ENCODE measurements at regions not wholly inside any gene's neighbourhood (a gene's known extent, or its start where the extent isn't known, plus 50 kb on each side); places are given as distances from the start of the nearest gene placed in this dataset.

DNA sequence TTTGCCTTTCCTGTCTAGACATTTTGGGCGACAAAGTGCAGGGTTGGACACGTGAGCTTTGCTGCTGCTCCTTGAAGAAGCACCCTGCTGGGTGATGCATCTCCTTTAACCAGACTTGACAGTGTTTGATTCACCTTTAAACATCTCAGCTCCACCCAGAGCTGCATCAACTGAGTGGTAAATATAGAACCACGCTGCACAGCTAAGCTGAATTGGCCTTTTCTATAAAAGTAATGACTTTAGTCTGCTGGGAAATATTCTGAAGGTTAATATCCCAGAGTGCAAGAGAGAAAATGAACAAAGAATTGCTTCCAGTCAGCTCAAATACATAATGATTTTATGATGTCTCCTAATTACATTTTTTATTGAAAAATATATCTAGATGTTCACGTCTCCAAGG, 264.3 kb upstream of the ADCY2 start:
- no peak overlapping the region for H3K4me3 ChIP-seq (ENCODE audit: insufficient read depth, low read length, poor library complexity, severe bottlenecking)
- no peaks in the 10 kb centered on the region for H3F3A ChIP-seq (ENCODE audit: insufficient read depth)
- H3K9me2 ChIP-seq (replicated peaks; ENCODE audit: insufficient read depth, low read length) = no peaks in the 10 kb centered on the region
- no peak overlapping the region for H3K27ac ChIP-seq (ENCODE audit: low read depth, low read length)
- no peaks in the 10 kb centered on the region for H3K27me3 ChIP-seq (ENCODE audit: low read length)
- no peaks in the 10 kb centered on the region for H3K9me3 ChIP-seq (ENCODE audit: insufficient read depth, low read length)
- no peak overlapping the region for H3K4me2 ChIP-seq (ENCODE audit: low read depth, low read length, poor library complexity, severe bottlenecking)
- H4K20me1 ChIP-seq (ENCODE audit: low read depth, low read length) = no peaks in the 10 kb centered on the region
- H3K79me2 ChIP-seq (ENCODE audit: insufficient read depth, low read length) = no peaks in the 10 kb centered on the region
- TF ChIP-seq EZH2phosphoT487 (conservative IDR thresholded peaks at IDR 0.05; ENCODE audit: low read length) (no peak), CTCF (IDR thresholded peaks at IDR 0.05; ENCODE audit: insufficient read depth, low read length, poor library complexity, severe bottlenecking) (no peak)
- H2AFZ ChIP-seq (ENCODE audit: low read depth, low read length, severe bottlenecking) = no peak overlapping the region
- no peak overlapping the region for H3K9ac ChIP-seq (ENCODE audit: low read length)
- H3K36me3 ChIP-seq (ENCODE audit: low read length) = no peaks in the 10 kb centered on the region

GRCh38 chr5:7146886-7147285, 249.1 kb upstream of the ADCY2 start:
- Histone ChIP-seq H3K27ac (ENCODE audit: low read depth, low read length) (no peak overlapping the region), H3K4me2 (ENCODE audit: low read depth, low read length, poor library complexity, severe bottlenecking) (no peak overlapping the region), H3F3A (ENCODE audit: insufficient read depth) (no peaks in the 10 kb centered on the region), H3K27me3 (ENCODE audit: low read length) (no peaks in the 10 kb centered on the region), H2AFZ (ENCODE audit: low read depth, low read length, severe bottlenecking) (no peak overlapping the region), H3K9me2 (replicated peaks; ENCODE audit: insufficient read depth, low read length) (no peaks in the 10 kb centered on the region), H3K9me3 (ENCODE audit: insufficient read depth, low read length) (no peaks in the 10 kb centered on the region), H3K9ac (ENCODE audit: low read length) (no peak overlapping the region), H3K36me3 (ENCODE audit: low read length) (no peaks in the 10 kb centered on the region), H3K79me2 (ENCODE audit: insufficient read depth, low read length) (no peaks in the 10 kb centered on the region), H3K4me3 (ENCODE audit: insufficient read depth, low read length, poor library complexity, severe bottlenecking) (no peak overlapping the region), H4K20me1 (ENCODE audit: low read depth, low read length) (no peaks in the 10 kb centered on the region)
- no peak for TF ChIP-seq CTCF (IDR thresholded peaks at IDR 0.05; ENCODE audit: insufficient read depth, low read length, poor library complexity, severe bottlenecking)
- no peak for TF ChIP-seq EZH2phosphoT487 (conservative IDR thresholded peaks at IDR 0.05; ENCODE audit: low read length)

GRCh38 chr5:7157083-7157482, 238.9 kb upstream of the ADCY2 start:
- Histone ChIP-seq H3K9me2 (replicated peaks; ENCODE audit: insufficient read depth, low read length) (no peaks in the 10 kb centered on the region), H4K20me1 (ENCODE audit: low read depth, low read length) (no peaks in the 10 kb centered on the region), H3K27ac (ENCODE audit: low read depth, low read length) (no peak overlapping the region), H3K4me2 (ENCODE audit: low read depth, low read length, poor library complexity, severe bottlenecking) (no peak overlapping the region), H3K4me3 (ENCODE audit: insufficient read depth, low read length, poor library complexity, severe bottlenecking) (no peak overlapping the region), H3K9ac (ENCODE audit: low read length) (no peak overlapping the region), H3K9me3 (ENCODE audit: insufficient read depth, low read length) (no peaks in the 10 kb centered on the region; the same call in 1 of the 2 replicates), H3K36me3 (ENCODE audit: low read length) (no peaks in the 10 kb centered on the region), H3F3A (ENCODE audit: insufficient read depth) (no peaks in the 10 kb centered on the region), H3K27me3 (ENCODE audit: low read length) (no peaks in the 10 kb centered on the region), H3K79me2 (ENCODE audit: insufficient read depth, low read length) (no peaks in the 10 kb centered on the region), H2AFZ (ENCODE audit: low read depth, low read length, severe bottlenecking) (no peak overlapping the region)
- no peak for TF ChIP-seq CTCF (IDR thresholded peaks at IDR 0.05; ENCODE audit: insufficient read depth, low read length, poor library complexity, severe bottlenecking)

Data from SU-DHL-6 (cell line).